ENCODE measurements at regions not wholly inside any gene's neighbourhood (a gene's known extent, or its start where the extent isn't known, plus 50 kb on each side); places are given as distances from the start of the nearest gene placed in this dataset.
"Not testable (repeated sequence)": the region's sequence is repeated elsewhere in the genome, so short reads cannot be mapped to it uniquely, and the experiment has no call there.

- no peak for DNase-seq
Measured at GRCh38 chr6:142637624-142638351, 307.2 kb downstream of the HIVEP2 start.

- no peak for DNase-seq
Measured at GRCh38 chr6:142642651-142643050, 302.3 kb downstream of the HIVEP2 start.

GRCh38 chr6:142644866-142645265, 300.1 kb downstream of the HIVEP2 start:
- DNase-seq: no peak

DNA sequence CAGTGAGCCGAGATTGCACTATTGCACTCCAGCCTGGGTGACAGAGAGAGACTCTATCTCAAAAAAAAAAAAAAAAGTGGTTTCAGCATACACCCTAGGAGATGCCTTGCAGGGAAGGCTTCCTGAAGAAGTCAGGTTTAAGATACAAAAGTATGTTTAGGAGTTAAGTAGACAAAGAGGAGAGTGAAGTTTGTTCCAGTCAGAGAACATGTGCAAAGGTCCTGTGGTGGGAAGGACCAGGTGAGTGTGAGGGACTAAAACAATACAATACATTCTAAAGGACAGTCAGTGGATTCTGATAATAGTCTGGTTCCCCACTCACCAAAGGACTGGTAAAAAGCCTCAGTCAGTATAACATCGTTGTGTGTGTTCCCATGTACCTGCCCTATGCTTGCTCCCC, 299.3 kb downstream of the HIVEP2 start:
- DNase-seq: no peak

- DNase-seq: no peak
Measured at GRCh38 chr6:142647449-142648035, 297.4 kb downstream of the HIVEP2 start.

- no peak for DNase-seq
Measured at GRCh38 chr6:142648036-142648451, 296.9 kb downstream of the HIVEP2 start.

DNA sequence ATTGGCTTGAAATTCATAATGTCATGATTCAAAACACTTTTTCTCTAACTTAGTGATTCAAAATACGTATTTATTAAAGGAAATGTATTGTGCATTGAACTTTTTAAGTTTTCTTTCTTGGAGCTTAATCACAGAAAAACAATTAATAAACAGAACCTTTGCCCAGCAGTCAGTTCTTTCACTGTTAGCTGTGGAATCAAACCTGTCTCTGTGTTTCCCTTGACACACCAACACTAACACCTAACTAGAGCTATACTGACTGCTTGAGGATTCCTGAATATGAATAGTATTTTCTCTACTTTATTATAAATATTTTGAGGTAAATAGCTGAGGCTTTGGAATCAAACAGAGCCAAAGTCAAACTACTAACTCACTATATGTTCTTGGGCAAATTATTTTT, 296.4 kb downstream of the HIVEP2 start:
- DNase-seq: no peak

- not testable (repeated sequence) for DNase-seq
Measured at GRCh38 chr6:142649438-142650234, 295.3 kb downstream of the HIVEP2 start.

GRCh38 chr6:142651384-142651783, 293.6 kb downstream of the HIVEP2 start:
- DNase-seq: no peak

- no peak for DNase-seq
Measured at GRCh38 chr6:142653710-142654420, 291.1 kb downstream of the HIVEP2 start.

GRCh38 chr6:142659661-142660060, 285.3 kb downstream of the HIVEP2 start:
- no peak for DNase-seq

DNA sequence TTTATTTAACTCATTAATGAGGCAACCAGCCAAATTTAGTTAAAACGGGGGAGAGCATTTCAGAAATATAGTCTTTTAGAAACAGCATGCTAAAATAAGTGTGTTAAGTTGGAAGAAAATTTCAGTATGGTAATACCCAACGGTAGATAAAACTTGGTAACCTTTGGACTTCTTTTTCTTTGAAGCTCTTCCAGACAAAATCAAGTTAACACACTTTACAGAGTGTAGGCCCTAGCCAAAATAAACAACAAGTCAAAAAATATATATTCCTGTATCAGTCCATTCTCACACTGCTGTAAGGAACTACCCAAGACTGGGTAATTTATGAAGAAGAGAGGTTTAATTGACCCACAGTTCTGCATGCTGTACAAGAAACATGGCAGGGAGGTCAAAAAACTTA, 279.6 kb downstream of the HIVEP2 start:
- no peak for DNase-seq

DNA sequence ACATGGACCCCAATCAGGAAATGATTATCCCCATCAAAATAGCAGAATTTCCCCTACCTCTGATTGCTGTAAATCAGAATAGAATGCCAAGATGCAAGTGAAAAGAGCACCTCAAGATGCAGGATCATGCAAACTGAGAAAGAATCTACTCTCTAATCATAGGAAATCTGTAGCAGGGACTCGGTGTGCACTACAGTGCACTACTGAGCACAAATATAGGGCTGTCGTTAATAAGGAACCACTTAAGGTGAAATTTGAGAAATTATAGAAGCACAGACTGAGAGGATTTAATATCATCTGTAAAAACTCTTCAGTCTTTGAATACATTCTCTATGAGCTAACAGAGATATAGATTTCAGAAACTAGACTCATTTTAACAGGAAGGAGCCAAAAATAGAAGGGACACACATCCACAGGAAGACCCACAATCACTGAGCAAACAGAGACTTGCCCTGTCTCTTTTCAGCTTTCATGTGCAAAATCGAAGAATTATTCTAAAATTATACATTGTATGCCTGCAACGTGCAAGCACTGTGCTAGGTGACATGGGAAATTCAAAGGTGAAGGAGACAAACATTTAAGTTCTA, 278.3 kb downstream of the HIVEP2 start:
- no peak for DNase-seq

DNA sequence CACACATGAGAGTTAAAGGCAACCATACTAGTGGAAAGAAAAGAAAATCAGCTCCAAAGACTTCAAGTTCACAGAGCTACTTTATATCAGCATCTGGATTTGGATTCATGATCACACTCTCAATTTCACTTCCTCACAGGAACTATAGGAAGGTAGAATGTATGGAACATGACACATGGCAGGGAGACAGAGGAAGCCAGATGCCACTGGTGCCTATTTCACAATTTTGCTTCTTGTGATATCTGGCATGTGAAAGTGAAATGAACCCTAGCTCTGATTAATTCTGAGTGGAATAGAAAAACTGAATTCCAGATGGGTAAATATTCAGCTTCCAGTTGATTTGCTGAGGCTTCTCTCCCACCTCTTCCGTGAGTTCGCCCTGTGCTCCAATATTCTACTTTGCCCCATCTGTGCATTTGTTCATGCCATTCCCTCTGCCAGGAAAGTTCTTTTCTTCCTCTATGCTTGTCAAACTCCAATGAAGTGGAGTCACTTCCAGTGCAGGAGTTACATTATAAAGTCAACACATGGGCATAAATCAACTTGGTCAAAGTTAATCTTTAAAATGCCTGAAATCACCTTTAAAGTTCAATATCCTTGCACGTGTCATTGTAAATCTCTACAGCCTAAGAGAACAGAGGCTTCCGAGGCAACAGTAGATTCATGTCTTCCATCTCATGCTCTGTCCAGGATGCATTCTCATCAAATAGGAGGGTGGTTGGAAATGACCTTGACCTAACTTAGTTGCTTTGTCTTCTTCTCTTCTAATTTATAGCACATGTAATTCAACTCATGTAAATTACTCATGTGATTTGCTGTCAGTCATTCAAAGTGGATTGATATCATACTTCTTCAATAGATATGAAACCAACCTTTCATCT, 275.3 kb downstream of the HIVEP2 start:
- DNase-seq: no peak

- no peak for DNase-seq
Measured at GRCh38 chr6:142671791-142672190, 273.2 kb downstream of the HIVEP2 start.

GRCh38 chr6:142675517-142675916, 269.5 kb downstream of the HIVEP2 start:
- no peak for DNase-seq

DNA sequence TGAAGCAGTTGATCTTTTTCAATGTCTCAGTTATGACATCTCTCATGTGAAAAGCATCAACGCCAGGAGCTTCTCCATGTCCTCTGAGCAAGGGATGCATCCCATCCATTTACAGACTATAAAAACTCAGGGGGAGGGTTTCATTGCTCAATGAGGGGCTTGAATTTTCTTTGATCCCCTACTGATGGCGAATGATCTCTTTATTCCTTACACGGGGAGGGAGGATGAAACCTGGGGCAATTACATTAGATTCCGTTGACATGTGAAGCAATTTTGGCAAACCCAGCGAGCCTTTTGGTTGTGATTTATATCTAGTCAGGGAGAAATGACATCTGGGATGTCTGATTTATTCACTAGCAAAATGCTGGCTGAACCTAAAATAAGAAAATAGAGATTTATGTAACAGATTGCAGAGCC, 268.9 kb downstream of the HIVEP2 start:
- no peak for DNase-seq

GRCh38 chr6:142676647-142677192, 268.3 kb downstream of the HIVEP2 start:
- DNase-seq: no peak

- DNase-seq: no peak
Measured at GRCh38 chr6:142679907-142680700, 264.9 kb downstream of the HIVEP2 start.

GRCh38 chr6:142681099-142681498, 263.9 kb downstream of the HIVEP2 start:
- DNase-seq: no peak

GRCh38 chr6:142682985-142683384, 262.0 kb downstream of the HIVEP2 start:
- DNase-seq: no peak

All from activated effector memory CD4-positive, alpha-beta T cell treated with Interleukin-2 at 50 U/mL for 16 hours (primary cell).